EL (cell line): ENCODE measurements at regions not wholly inside any gene's neighbourhood (a gene's known extent, or its start where the extent isn't known, plus 50 kb on each side); places are given as distances from the start of the nearest gene placed in this dataset.
"Not testable (repeated sequence)": the region's sequence is repeated elsewhere in the genome, so short reads cannot be mapped to it uniquely, and the experiment has no call there.

Experiments used
- DNase-seq: peaks from one replicate; pipeline ENCODE4 v3.0.0-alpha.2; 2016

DNA sequence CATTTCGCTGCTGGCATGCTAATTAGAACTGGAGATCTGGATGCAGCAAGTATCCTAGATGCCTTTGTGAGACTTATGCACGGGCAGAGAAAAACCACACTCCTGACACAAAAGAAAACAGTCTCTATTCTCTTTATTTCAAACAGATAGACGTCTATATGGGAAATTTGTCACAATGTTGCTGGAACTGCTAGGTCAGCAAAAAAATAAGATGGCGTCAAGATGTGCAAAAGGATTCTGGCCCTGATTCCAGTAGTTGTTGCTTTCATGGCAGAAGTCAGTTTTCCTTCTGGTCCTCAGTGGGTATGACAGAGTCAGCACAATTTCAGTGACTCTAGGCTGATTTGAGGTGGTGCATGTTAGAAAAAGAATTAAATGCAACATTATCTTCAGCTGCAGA, 1068.0 kb downstream of the SLITRK5 start:
- no peak for DNase-seq

DNA sequence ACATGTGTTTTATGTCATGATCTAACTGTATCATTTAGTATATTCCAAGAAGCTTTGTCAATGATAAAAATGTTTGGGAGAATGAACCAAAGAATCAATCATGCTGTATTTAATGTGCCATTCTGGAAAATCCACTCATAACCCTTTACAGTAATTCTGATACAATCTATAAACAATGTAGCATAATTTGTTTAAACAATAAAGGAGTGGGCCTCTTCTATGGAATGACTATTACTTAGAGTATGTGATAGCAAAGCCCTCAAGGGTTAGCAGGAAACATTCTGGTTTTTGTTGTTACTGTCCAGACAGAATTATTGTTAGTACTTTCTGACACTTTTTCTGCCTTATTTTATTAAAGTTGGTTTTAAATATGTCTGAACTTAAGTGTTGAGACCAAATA, 1073.1 kb downstream of the SLITRK5 start:
- no peak for DNase-seq

DNA sequence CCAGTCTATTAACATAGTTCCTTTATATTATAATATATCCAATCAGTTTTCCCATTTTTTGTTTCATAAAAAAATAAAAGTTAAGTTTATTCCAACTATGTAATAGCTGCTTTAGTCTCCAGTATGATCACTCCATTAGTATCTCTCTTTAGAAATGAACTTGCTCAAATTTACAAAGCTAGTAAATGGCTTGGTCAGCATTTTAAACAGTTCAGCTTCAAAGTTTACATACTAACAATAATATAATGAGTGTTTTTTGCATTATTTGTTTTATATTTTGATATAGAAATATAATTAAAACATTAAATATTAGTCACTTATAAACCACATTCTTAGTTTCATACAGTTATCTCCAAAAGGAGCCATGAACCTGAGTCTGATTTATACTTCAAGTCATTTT, 1073.8 kb downstream of the SLITRK5 start:
- DNase-seq, result no peak

DNA sequence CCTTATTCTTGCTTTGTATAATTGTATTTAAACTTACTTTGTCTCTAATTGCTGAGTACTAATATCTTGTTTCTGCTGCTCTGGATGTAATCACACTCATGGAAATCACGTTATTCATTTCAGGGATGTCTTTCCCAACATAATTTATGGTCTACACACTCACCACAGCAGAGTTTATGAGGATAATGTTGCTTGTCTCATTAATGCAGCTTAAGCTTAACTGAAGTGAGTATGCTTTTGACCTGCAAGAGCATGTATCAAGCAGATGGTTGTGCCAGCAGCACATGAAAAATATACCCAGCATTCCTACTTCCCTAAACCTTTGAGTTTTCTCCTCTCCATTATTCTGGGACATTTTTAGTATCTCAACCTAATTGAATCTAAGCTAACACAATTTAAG, 1080.9 kb downstream of the SLITRK5 start:
- no peak for DNase-seq

DNA sequence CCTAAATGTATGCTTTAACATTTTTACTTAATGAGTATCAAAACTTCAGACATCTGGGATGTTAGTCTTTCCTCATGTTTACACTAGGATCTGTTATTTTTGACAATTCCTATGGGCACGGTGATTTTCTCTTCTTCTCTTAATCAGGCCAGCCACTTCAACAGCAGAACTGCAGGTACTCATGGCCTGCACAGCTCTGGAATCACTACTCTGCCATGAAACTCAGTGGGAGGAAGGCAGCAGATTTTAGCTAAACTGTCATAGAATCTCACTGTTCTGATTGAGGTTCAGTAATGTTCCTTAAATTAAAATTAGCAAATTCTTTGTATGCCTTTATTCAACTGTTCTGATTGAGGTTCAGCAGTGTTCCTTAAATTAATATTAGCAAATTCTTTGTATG, 1083.0 kb downstream of the SLITRK5 start:
- no peak for DNase-seq

DNA sequence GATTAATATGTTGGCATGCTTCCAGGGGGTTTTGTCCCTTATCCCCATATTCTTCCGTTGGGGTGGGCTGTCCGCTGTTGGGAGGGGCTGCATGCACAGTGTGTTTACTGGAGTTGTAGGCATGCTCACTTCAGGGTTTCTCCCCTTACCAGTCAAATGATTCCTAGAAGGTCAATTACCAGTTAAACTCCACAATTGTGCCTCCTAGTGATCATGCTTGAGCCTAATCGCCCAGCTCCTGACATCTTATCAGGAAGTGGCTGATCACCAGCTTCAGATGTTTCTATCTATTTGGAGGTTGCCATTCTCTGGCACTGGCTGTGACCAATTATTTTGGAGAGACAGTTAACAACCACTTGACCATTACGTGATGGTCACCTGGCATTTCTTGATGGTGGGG, 1090.0 kb downstream of the SLITRK5 start:
- DNase-seq, result no peak

DNA sequence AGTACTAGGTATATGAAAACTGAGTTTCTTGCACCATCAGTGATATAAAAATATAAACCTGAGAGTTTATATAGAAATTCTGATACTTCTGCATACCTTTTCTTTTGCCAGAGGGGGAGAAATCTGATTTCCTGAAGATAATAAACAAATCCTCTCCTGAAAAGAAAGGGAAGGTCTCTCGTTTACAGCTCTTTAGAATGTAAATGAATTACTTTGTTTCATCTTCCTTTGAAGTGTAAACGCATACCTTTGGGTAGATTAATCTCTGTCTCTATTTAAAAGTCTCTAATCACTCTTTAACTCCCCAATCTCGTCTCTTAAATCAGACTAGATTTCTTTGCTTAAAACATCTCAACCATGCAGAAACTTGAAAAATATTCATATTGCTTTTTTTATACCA, 1092.9 kb downstream of the SLITRK5 start:
- no peak for DNase-seq

DNA sequence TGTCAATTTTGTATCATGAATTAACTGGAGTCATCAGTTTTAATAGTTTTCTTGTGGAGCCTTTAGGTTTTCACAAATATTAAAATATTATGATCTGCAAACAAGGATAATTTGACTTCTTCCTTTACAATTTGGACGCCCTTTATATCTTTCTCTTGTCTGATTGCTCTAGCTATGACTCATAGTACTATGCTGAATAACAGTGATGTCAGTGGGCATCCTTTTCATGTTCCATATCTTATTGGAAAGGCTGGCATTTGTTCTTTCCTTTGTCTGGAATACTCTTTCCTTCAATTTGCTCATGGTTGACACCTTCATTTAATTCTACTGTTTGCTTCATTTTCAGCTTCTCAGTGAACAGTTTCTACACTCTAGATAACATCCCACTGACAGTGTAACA, 1129.3 kb downstream of the SLITRK5 start:
- DNase-seq, result no peak

DNA sequence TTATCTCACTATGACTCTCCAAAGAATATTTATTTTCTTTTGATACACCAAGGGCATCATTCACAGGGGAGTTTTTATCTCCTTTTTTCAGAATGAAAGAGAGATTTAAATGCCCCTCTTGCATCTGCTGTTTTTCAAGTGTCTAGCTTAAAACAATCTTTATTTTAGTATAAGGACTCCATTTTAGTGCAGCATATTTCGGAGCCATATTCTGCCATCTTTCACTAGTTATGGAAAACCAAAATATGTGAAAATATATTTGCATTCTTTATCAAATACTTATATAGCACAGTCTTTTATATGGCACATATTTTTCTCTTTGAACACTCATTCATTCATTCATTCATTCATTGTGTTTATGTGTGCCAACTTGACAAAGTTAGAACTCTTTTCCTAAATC, 1130.2 kb downstream of the SLITRK5 start:
- DNase-seq, result no peak

DNA sequence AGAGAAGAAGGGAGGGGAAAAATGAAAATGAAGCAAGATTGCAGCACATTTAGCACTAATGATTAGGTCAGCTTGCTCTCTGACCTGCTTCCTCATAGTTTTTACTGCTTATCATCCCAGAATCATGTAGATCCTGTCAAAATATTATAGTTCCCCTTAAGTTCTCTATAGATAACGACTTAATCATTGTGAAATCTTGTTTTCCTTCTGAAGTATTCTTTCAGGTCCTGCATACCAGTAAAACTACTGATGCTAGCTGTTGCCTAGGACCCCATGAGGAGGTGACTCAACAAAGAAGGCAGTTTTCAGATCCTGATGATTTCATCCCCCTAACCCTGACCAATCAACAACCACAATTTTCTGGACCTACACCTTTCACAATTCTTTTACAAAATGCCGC, 1131.7 kb downstream of the SLITRK5 start:
- DNase-seq, result no peak

DNA sequence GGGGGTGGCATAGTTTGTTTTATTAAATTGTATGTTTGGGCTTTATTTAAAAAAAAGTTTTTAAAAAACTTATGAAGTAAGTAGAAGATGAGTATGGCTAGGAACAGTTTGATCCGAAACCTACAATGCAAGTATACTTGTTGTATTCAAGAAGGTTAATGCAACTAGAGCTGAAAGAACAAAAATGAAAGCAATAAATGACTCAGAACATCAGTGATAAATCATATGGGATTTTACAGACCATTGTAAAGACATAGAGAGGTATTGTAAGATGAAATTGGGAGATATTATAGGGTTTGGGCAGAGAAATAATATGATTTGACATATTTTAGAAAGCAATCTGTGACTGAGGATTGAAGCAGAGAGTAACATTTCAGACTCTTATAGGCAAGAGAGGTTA, 1135.3 kb downstream of the SLITRK5 start:
- DNase-seq, result no peak

DNA sequence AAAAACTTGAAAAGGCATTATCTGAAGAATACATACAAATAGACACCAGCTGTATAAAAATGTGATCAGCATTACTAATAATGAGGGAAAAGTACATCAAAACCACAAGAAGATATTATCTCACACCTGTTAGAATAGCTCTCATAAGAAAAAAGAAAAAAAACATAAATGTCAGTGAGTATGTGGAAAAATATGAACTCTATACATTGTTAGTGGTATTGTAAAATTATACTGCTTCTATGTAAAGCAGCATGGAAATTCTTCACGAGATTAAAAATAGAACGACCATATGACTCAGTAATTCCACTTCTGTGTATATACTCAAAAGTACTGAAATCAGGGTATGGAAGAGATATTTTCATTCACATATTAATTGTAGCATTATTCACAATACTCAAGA, 1146.4 kb downstream of the SLITRK5 start:
- no peak for DNase-seq

DNA sequence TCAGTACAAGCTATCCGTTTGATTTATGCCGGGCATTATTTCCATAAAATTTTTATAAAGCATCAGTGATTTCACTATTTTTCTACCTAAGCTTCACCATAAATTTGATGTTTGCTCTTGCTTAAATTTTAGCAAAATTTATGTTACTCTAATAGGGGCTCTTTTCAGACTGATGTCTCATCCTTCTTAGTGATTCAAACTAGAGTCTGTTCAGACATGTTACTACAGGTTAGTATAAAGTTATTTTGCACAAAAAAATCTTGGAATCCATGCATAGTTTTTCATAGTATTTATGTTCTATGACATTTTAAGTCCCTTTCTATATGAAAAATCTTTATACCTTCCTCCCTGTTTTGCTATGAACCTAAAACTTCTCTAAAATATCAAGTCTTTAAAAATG, 1151.9 kb downstream of the SLITRK5 start:
- no peak for DNase-seq

DNA sequence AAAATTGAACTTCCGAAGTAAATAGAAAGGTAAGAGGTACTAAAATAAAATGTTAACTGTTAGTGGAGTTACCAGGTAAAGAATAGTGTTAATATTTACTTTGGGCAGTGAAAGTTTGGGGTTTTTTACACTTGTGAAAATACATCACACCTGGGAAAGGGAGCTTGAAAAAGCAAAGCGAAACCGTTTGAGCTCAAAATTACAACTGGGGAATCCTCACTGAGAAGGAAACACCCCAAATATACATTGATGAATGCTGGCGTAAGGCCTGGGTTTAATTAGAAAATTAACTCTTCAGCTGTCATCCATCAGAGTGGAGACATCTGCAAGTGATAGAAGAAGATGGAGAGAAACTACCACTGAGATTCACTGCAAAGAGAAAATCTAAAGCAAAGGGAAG, 1153.0 kb downstream of the SLITRK5 start:
- DNase-seq, result no peak

DNA sequence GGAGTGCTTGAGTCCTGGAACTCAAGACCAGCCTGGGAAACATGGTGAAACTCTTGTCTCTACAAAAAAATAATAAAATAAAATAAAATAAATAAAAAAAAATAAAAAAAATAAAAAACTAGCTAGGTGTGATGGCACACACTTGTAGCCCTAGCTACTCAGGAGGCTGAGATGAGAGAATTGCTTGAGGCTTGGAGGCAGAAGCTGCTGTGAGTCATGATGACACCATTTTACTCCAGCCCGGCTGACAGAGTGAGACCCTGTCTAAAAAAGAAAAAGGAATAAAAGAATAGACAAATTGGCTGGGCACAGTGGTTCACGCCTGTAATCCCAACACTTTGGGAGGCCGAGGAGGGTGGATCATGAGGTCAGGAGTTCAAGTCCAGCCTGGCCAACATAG, 1168.9 kb downstream of the SLITRK5 start:
- no peak for DNase-seq

DNA sequence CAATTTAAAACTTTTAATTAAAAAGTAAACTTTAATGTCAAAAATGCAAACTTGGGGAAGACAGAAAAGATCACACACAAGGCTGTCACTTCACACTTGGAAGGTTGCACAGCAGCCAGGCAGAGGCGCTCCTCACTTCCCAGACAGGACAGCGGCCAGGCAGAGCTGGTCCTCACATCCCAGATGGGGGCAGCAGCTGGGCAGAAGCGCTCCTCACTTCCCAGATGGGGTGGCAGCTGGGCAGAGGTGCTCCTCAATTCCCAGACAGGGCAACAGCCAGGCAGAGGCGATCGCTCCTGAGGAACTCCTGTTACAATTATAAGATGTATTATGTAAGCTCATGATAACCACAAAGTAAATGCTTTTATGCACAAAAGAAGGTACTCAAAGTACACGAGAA, 1181.1 kb downstream of the SLITRK5 start:
- DNase-seq, result not testable (repeated sequence)

DNA sequence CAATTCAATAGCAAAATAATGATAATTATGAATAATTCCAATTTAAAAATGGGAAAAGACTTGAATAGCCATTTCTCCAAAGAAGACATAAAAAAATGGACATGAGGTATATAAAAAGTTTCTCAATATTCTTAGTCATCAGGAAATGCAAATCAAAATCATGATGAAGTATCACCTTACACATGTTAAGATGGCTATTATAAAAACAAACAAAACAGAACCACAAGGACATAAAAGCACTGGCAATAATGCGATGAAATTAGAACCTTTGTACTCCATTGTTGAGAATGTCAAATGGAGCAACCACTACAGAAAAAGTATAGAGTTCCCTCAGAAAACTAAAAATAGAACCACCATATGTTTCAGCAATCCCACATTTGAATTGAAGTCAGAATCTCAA, 1186.1 kb downstream of the SLITRK5 start:
- DNase-seq, result no peak

DNA sequence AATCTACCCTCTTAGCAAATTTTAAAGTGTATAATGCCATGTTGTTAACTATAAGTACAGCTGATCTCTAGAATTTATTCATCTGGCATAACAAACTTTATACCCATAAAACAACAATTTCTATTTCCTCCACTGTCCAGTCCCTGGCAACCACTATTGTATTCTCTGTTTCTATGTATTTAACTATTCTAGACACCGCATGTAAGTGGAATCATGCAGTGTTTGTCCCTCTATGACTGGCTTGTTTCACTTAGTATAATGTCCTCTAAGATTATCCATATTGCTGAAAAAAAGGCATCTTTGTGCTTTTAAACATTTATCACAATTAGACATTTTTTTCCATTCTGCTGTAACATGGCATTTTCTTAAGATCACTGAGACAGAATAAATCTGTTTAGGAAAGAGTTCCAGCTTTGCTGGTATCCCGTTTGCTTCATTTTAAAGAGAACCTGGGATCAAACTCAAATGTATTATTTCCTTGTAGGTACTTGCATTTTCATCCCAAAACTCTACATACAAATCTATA, 1191.0 kb downstream of the SLITRK5 start:
- DNase-seq, result no peak

DNA sequence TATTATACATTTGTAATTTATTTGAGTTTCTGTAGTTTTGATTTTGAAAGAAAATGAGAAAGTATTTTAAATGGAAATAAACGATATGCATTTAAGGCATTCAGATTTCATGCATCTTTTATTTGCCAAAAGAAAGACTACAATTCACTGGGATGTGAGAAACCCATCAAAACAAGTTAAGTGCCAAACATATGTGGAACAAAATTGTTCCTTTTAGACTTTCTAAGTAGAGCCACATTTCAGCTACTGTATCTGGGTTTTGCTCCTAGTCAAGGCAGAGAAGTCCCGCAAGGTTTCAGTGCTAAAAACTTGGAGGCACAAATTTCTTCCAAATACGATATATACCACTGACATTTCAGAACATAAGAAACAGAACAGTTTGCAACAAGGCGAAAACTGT, 1191.9 kb downstream of the SLITRK5 start:
- DNase-seq, result no peak

DNA sequence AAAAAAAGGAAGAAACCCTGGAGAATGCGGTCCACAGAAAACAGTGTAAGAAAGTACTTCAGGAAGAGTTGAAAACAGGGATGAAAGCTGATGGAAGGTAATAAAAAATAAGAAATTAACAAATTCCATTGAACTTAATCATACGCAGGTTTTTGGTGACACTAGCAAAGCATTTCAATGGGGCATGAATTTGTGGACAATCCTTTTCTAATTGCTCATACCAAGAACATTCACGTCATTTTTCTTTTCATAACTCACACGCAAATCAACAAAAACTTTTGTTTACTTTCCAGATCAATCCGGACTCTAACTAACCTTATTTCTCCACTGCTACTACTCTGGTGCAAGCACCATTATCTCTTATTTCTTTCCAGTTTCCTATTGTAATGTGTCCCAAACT, 1195.0 kb downstream of the SLITRK5 start:
- DNase-seq, result no peak

DNA sequence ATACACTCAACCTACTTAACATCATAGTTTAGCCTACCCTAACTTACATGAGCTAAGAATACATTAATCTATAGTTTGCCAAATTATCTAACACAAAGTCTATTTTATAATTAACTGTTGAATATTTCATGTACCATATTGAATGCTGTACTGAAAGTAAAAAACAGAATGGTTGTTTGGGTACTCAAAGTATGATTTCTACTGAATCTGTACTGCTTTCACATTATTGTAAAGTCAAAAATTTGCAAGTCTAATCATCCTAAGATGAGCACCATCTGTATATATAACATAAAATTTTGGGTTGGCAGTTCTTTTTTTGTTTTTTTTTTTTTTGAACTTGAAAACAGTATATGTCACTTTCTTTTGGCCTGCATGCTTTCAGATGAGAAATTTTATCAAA, 1212.6 kb downstream of the SLITRK5 start:
- DNase-seq, result no peak

DNA sequence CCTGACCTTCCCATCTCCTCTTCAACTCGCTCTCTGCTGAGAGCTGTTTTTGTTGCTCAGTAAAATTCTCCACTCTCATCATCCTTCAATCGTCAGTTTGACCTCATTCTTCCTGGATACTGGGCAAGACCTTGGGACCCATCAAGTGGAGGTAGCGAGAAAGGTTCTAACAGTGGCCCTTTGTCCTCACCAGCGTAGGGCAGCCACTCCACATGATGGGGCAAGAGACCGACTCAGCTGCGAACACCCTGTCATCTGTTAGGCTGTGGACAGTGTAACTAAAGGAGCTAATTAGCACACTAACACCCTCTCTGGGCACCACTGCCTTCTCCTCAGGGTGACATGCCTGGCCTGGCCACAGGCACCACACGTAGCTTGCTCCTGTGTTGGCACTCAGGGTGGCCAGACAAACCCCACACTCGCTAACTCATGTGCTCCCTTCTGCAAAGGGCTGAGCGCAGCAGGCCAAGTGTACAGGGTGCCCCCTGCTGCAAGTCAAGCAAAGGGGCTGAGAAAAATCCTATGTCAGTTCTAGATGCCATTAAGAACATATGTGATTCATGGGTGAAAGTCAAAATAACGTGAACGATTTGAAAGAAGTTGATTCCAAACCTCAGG, 1216.0 kb downstream of the SLITRK5 start:
- DNase-seq, result no peak

DNA sequence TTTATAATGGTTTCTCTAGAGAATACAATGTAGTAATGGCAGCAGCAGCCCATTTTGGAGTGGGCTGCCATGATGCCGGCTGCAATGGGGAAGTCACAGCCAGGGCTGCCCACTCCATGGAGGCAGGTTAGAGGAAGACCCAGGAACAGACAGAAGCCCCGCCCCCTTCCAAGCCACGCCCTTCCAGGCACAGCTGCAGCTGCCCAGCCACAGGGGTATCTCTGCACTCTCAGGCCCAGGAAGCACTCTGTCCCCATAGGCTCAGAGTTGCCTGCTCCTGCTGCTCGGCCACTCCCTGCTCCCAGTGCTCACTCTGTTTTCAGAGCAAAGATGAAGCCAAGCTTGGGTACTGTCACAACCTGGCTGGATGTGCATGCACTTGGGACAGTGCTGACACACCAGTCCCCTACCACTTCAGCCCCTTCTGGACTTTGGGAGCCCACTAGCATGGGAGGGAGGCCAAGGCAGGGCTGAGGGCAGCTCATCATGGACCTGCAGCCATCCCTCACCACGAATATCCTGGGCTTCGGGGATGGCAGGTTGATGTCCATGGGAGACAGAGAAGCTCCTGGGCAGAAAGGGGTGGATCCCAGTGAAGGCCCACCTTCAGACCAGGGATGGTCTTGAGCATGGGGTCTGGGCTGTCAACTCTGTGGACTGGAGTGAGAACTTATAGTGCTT, 1224.2 kb downstream of the SLITRK5 start:
- no peak for DNase-seq

DNA sequence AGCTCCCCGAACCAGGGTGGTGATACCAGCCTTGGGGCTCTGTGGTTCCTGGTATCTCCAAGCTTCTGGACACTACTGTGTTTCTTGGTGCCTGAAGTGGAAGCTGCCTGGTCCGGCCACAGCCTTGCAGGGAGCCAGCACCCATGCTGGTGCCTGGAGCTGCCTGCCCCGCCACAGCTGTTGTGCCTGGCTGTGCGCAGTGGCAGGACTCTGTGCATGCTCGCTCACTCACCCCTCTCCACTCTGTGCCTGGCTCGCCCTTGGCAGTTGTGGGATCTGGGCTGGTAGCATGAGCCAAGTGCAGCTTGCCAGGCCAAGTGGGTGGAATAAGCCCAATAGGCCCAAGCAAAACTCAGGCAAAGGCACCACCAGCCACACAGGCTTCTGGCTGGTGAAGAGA, 1225.3 kb downstream of the SLITRK5 start:
- no peak for DNase-seq

DNA sequence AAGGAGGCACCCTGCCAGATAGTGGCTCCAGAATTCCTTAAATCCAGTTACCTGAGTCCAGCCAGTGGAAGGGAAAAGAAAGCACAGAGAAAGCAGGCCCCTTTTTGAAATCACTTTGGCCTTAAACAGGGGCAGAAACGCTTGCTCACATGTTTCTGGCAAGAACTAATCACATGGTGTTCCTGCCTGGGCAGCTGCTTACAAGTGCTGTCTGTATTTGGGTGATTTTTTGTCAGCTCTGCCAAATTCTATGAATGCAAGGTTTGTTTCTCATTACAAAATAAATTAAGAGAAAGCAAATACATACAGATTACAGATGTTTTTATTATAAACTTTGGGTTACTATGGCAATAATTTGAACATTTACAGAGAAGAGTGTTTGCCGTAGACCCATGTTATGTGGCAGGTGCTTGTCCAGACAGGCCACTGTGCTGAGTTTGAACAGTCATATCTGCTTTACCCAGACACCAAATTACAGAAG, 1237.8 kb downstream of the SLITRK5 start:
- no peak for DNase-seq
